Naive thymus-derived CD4-positive, alpha-beta T cell (primary cell): ENCODE measurements at regions not wholly inside any gene's neighbourhood (a gene's known extent, or its start where the extent isn't known, plus 50 kb on each side); places are given as distances from the start of the nearest gene placed in this dataset.

ENCODE experiments used
- ATAC-seq: fragments of 150-1000 bp; cut with Tn5 transposase; 2 replicates; pipeline ENCODE4 v1.10.0; 2021; ENCODE audit warnings: mild to moderate bottlenecking, moderate library complexity
- CTCF ChIA-PET: fragments of 350-600 bp; sonication (Branson Sonifier 250); formaldehyde crosslinking; loops from one replicate; lab custom pipeline; 2021; ENCODE audit warnings: antibody characterized with exemption; lab: Charles Lee
- POLR2A ChIA-PET: fragments of 350-600 bp; sonication (Branson Sonifier 250); formaldehyde crosslinking; loops from one replicate; lab custom pipeline; 2021; ENCODE audit warnings: antibody characterized with exemption, inconsistent platforms; lab: Charles Lee
- DNase-seq, 9 donors: peaks; one replicate each; pipeline versions ENCODE4 v3.0.0 to v3.0.0-alpha.2; 2020 to 2022; ENCODE audit warnings: mixed read lengths in 1 of 9
- H3K27ac ChIP-seq: one replicate; pipeline ENCODE4 v1.7.0; 2013; ENCODE audit warnings: mild to moderate bottlenecking, low read depth, low read length, moderate library complexity
- H3K27me3 ChIP-seq, 2 donors: one replicate each; pipeline ENCODE4 v1.7.0; 2013; ENCODE audit warnings: low read length in 2 of 2, mild to moderate bottlenecking in 2 of 2, moderate library complexity in 2 of 2; ENCODE audit not compliant: control insufficient read depth in 2 of 2, insufficient read depth in 2 of 2
- H3K36me3 ChIP-seq, 3 experiments: 1 replicate in 2 of 3; 2 replicates in 1 of 3; pipeline ENCODE4 v1.7.0; 2013; ENCODE audit warnings: low read length in 3 of 3, mild to moderate bottlenecking in 3 of 3, moderate library complexity in 1 of 3; ENCODE audit not compliant: insufficient read depth in 3 of 3, control insufficient read depth in 2 of 3
- H3K4me1 ChIP-seq, 2 donors: one replicate each; pipeline ENCODE4 v1.7.0; 2013; ENCODE audit warnings: low read length in 2 of 2, mild to moderate bottlenecking in 2 of 2, moderate library complexity in 1 of 2; ENCODE audit not compliant: control insufficient read depth in 2 of 2, insufficient read depth in 2 of 2
- H3K4me3 ChIP-seq: 2 replicates; pipeline ENCODE4 v1.7.0; 2013; ENCODE audit warnings: mild to moderate bottlenecking, low read length
- H3K9me3 ChIP-seq, 3 experiments: 1 replicate in 2 of 3; 2 replicates in 1 of 3; pipeline ENCODE4 v1.7.0; 2013; ENCODE audit warnings: low read length in 3 of 3; ENCODE audit not compliant: control insufficient read depth in 2 of 3
- H3K27ac Mint-ChIP-seq, 9 donors: one replicate each; pipeline ENCODE4 v1.8.0; 2020 to 2022; ENCODE audit warnings: mixed read lengths in 9 of 9, mild to moderate bottlenecking in 8 of 9, moderate library complexity in 5 of 9, inconsistent platforms in 2 of 9
- H3K27me3 Mint-ChIP-seq, 5 donors: one replicate each; pipeline ENCODE4 v1.8.0; 2021 to 2022; ENCODE audit warnings: mixed read lengths in 5 of 5, mild to moderate bottlenecking in 1 of 5
- H3K36me3 Mint-ChIP-seq, 5 donors: one replicate each; pipeline ENCODE4 v1.8.0; 2020 to 2022; ENCODE audit warnings: mixed read lengths in 5 of 5, mild to moderate bottlenecking in 3 of 5, inconsistent platforms in 1 of 5
- H3K4me1 Mint-ChIP-seq, 7 donors: one replicate each; pipeline ENCODE4 v1.8.0; 2020 to 2022; ENCODE audit warnings: mixed read lengths in 7 of 7, mild to moderate bottlenecking in 3 of 7, inconsistent platforms in 1 of 7
- H3K4me3 Mint-ChIP-seq, 10 donors: one replicate each; pipeline ENCODE4 v1.8.0; 2020 to 2022; ENCODE audit warnings: mild to moderate bottlenecking in 10 of 10, mixed read lengths in 10 of 10, moderate library complexity in 6 of 10, inconsistent platforms in 2 of 10
- H3K9me3 Mint-ChIP-seq, 11 donors: one replicate each; pipeline ENCODE4 v1.8.0; 2020 to 2022; ENCODE audit warnings: mixed read lengths in 11 of 11, mild to moderate bottlenecking in 4 of 11, inconsistent platforms in 1 of 11, moderate library complexity in 1 of 11
- intact Hi-C, 2 donors: fragments of 100-400 bp; cut with micrococcal nuclease; formaldehyde crosslinking; loops; one replicate each; pipeline ENCODE4 v1.15.1; 2023

- Histone ChIP-seq H3K27me3 (no peaks in the 10 kb centered on the region), H3K4me3 (no peak overlapping the region), H3K9me3 (no peaks in the 10 kb centered on the region), H3K27ac (no peak overlapping the region), H3K4me1 (no peaks in the 10 kb centered on the region), H3K36me3 (no peaks in the 10 kb centered on the region)
- H3K36me3 Mint-ChIP-seq = no peaks in the 10 kb centered on the region
- H3K27me3 Mint-ChIP-seq = peaks cover 0 to 27% (median 17%) of the 10 kb centered on the region in 5 donors
- H3K4me1 Mint-ChIP-seq = no peaks in the 10 kb centered on the region
- ATAC-seq (no peak), DNase-seq (no peak)
- intact Hi-C loops = no loop called here
- ChIA-PET CTCF (no interaction called here), POLR2A (no interaction called here)
- peaks cover 0 to 12% (median 2%) of the 10 kb centered on the region in 11 donors for H3K9me3 Mint-ChIP-seq
- no peak overlapping the region for H3K4me3 Mint-ChIP-seq
- no peak overlapping the region for H3K27ac Mint-ChIP-seq
Measured at GRCh38 chr10:121243609-121244241, 354.5 kb downstream of the FGFR2 start.

GRCh38 chr10:121244818-121245217 lies 353.4 kb downstream of the FGFR2 start:
- no peak overlapping the region for H3K4me3 Mint-ChIP-seq
- POLR2A ChIA-PET = no interaction called here
- intact Hi-C loops = no loop called here

GRCh38 chr10:121245754-121246153 lies 352.5 kb downstream of the FGFR2 start:
- Mint-ChIP-seq H3K4me3 (no peak overlapping the region), H3K4me1 (no peaks in the 10 kb centered on the region), H3K27ac (no peak overlapping the region), H3K36me3 (no peaks in the 10 kb centered on the region), H3K9me3 (peaks cover 0 to 6% (median 0%) of the 10 kb centered on the region in 11 donors), H3K27me3 (peaks cover 0 to 27% (median 17%) of the 10 kb centered on the region in 5 donors)
- Histone ChIP-seq H3K9me3 (no peaks in the 10 kb centered on the region), H3K36me3 (no peaks in the 10 kb centered on the region), H3K27me3 (no peaks in the 10 kb centered on the region), H3K4me1 (no peaks in the 10 kb centered on the region), H3K4me3 (no peak overlapping the region), H3K27ac (no peak overlapping the region)
- ChIA-PET POLR2A (no interaction called here), CTCF (no interaction called here)
- no peak for DNase-seq
- ATAC-seq = no peak
- intact Hi-C loops = no loop called here

More at GRCh38 chr10:121244818-121245217, 353.4 kb downstream of the FGFR2 start:
- Mint-ChIP-seq H3K27me3 (peaks cover 0 to 27% (median 17%) of the 10 kb centered on the region in 5 donors), H3K9me3 (peaks cover 0 to 12% (median 1%) of the 10 kb centered on the region in 11 donors), H3K4me1 (no peaks in the 10 kb centered on the region), H3K36me3 (no peaks in the 10 kb centered on the region), H3K27ac (no peak overlapping the region)
- no peaks in the 10 kb centered on the region for H3K36me3 ChIP-seq
- CTCF ChIA-PET = no interaction called here
- no peak overlapping the region for H3K27ac ChIP-seq
- no peak for ATAC-seq
- no peaks in the 10 kb centered on the region for H3K27me3 ChIP-seq
- H3K9me3 ChIP-seq = no peaks in the 10 kb centered on the region
- H3K4me3 ChIP-seq = no peak overlapping the region
- no peaks in the 10 kb centered on the region for H3K4me1 ChIP-seq
- DNase-seq = no peak

- no peaks in the 10 kb centered on the region for H3K9me3 ChIP-seq
- H3K27ac ChIP-seq = no peak overlapping the region
- H3K27me3 ChIP-seq = no peaks in the 10 kb centered on the region
- DNase-seq = no peak
- Mint-ChIP-seq H3K27me3 (peaks cover 0 to 34% (median 17%) of the 10 kb centered on the region in 5 donors), H3K27ac (no peak overlapping the region), H3K4me1 (no peaks in the 10 kb centered on the region), H3K9me3 (peaks cover 0 to 10% (median 0%) of the 10 kb centered on the region in 11 donors), H3K4me3 (no peak overlapping the region), H3K36me3 (no peaks in the 10 kb centered on the region)
- H3K4me3 ChIP-seq = no peak overlapping the region
- no peaks in the 10 kb centered on the region for H3K4me1 ChIP-seq
- intact Hi-C loops = no loop called here
- ATAC-seq = no peak
- ChIA-PET CTCF (no interaction called here), POLR2A (no interaction called here)
- H3K36me3 ChIP-seq = no peaks in the 10 kb centered on the region
Measured at GRCh38 chr10:121248266-121248665, 350.0 kb downstream of the FGFR2 start.

- Histone ChIP-seq H3K4me3 (no peak overlapping the region), H3K4me1 (no peaks in the 10 kb centered on the region), H3K9me3 (no peaks in the 10 kb centered on the region), H3K27me3 (no peaks in the 10 kb centered on the region), H3K27ac (no peak overlapping the region), H3K36me3 (no peaks in the 10 kb centered on the region)
- no peak for ATAC-seq
- no peaks in the 10 kb centered on the region for H3K36me3 Mint-ChIP-seq
- no peak overlapping the region for H3K4me3 Mint-ChIP-seq
- DNase-seq = no peak
- H3K27me3 Mint-ChIP-seq = peaks cover 0 to 12% (median 10%) of the 10 kb centered on the region in 5 donors
- intact Hi-C loops = no loop called here
- H3K27ac Mint-ChIP-seq = no peak overlapping the region
- ChIA-PET POLR2A (no interaction called here), CTCF (no interaction called here)
- no peaks in the 10 kb centered on the region for H3K4me1 Mint-ChIP-seq
- H3K9me3 Mint-ChIP-seq = peaks cover 0 to 6% (median 0%) of the 10 kb centered on the region in 11 donors
Measured at GRCh38 chr10:121250995-121251764, 347.1 kb downstream of the FGFR2 start.

- Histone ChIP-seq H3K4me1 (no peaks in the 10 kb centered on the region), H3K27me3 (no peaks in the 10 kb centered on the region), H3K9me3 (no peaks in the 10 kb centered on the region), H3K27ac (no peak overlapping the region), H3K4me3 (no peak overlapping the region), H3K36me3 (no peaks in the 10 kb centered on the region)
- Mint-ChIP-seq H3K27ac (no peak overlapping the region), H3K27me3 (peaks cover 0 to 7% (median 0%) of the 10 kb centered on the region in 5 donors), H3K4me1 (no peaks in the 10 kb centered on the region), H3K9me3 (peaks cover 0 to 6% (median 3%) of the 10 kb centered on the region in 11 donors), H3K4me3 (no peak overlapping the region), H3K36me3 (no peaks in the 10 kb centered on the region)
- intact Hi-C loops = no loop called here
- ATAC-seq (no peak), DNase-seq (no peak)
- POLR2A ChIA-PET = no interaction called here
- CTCF ChIA-PET = no interaction called here
Measured at GRCh38 chr10:121252756-121253155, 345.5 kb downstream of the FGFR2 start.

- no peaks in the 10 kb centered on the region for H3K9me3 ChIP-seq
- ATAC-seq = no peak
- H3K27me3 Mint-ChIP-seq = no peaks in the 10 kb centered on the region
- no peaks in the 10 kb centered on the region for H3K27me3 ChIP-seq
- intact Hi-C loops = no loop called here
- no peak overlapping the region for H3K4me3 ChIP-seq
- H3K27ac Mint-ChIP-seq = no peak overlapping the region
- H3K4me1 Mint-ChIP-seq = no peaks in the 10 kb centered on the region
- peaks cover 0 to 6% (median 0%) of the 10 kb centered on the region in 11 donors for H3K9me3 Mint-ChIP-seq
- POLR2A ChIA-PET = no interaction called here
- H3K36me3 ChIP-seq = no peaks in the 10 kb centered on the region
- H3K4me1 ChIP-seq = no peaks in the 10 kb centered on the region
- CTCF ChIA-PET = no interaction called here
- DNase-seq = no peak
- no peak overlapping the region for H3K4me3 Mint-ChIP-seq
- H3K36me3 Mint-ChIP-seq = no peaks in the 10 kb centered on the region
- H3K27ac ChIP-seq = no peak overlapping the region
Measured at GRCh38 chr10:121260377-121260776, 337.9 kb downstream of the FGFR2 start.
